ENCODE measurements at regions not wholly inside any gene's neighbourhood (a gene's known extent, or its start where the extent isn't known, plus 50 kb on each side); places are given as distances from the start of the nearest gene placed in this dataset.

GRCh38 chr2:145256551-145256950 is 736.6 kb upstream of the ZEB2 start:
- DNase-seq: no peak

GRCh38 chr2:145254291-145254690 is 734.4 kb upstream of the ZEB2 start:
- DNase-seq: no peak

GRCh38 chr2:145253492-145253891 is 733.6 kb upstream of the ZEB2 start:
- no peak for DNase-seq

- no peak for DNase-seq
Measured at GRCh38 chr2:145245268-145245870, 725.5 kb upstream of the ZEB2 start.

- no peak for DNase-seq
Measured at GRCh38 chr2:145235312-145235711, 715.4 kb upstream of the ZEB2 start.

GRCh38 chr2:145230546-145230945 is 710.6 kb upstream of the ZEB2 start:
- no peak for DNase-seq

GRCh38 chr2:145228506-145228905 is 708.6 kb upstream of the ZEB2 start:
- DNase-seq: no peak

- no peak for DNase-seq
Measured at GRCh38 chr2:145226901-145227300, 707.0 kb upstream of the ZEB2 start.

- DNase-seq: no peak
Measured at GRCh38 chr2:145221516-145221915, 701.6 kb upstream of the ZEB2 start.

GRCh38 chr2:145221032-145221431 is 701.1 kb upstream of the ZEB2 start:
- no peak for DNase-seq

- no peak for DNase-seq
Measured at GRCh38 chr2:145220496-145220895, 700.6 kb upstream of the ZEB2 start.

- no peak for DNase-seq
Measured at GRCh38 chr2:145207884-145208283, 688.0 kb upstream of the ZEB2 start.

- no peak for DNase-seq
Measured at GRCh38 chr2:145206496-145207281, 686.8 kb upstream of the ZEB2 start.

GRCh38 chr2:145203891-145204290 is 684.0 kb upstream of the ZEB2 start:
- no peak for DNase-seq

GRCh38 chr2:145199827-145200706 is 680.1 kb upstream of the ZEB2 start:
- DNase-seq: no peak

- DNase-seq: no peak
Measured at GRCh38 chr2:145199042-145199441, 679.1 kb upstream of the ZEB2 start.

GRCh38 chr2:145198555-145198954 is 678.6 kb upstream of the ZEB2 start:
- no peak for DNase-seq

- no peak for DNase-seq
Measured at GRCh38 chr2:145197944-145198343, 678.0 kb upstream of the ZEB2 start.

- no peak for DNase-seq
Measured at GRCh38 chr2:145194673-145195072, 674.8 kb upstream of the ZEB2 start.

GRCh38 chr2:145190031-145190703 is 670.2 kb upstream of the ZEB2 start:
- no peak for DNase-seq

GRCh38 chr2:145186303-145186702 is 666.4 kb upstream of the ZEB2 start:
- no peak for DNase-seq

- no peak for DNase-seq
Measured at GRCh38 chr2:145185696-145186095, 665.8 kb upstream of the ZEB2 start.
